SH-SY5Y (cell line): ENCODE measurements at regions not wholly inside any gene's neighbourhood (a gene's known extent, or its start where the extent isn't known, plus 50 kb on each side); places are given as distances from the start of the nearest gene placed in this dataset.

Experiments
- GATA2 ChIP-seq: IDR thresholded peaks from 2 replicates; pipeline ENCODE4 v1.6.1; 2011; ENCODE audit warnings: mild to moderate bottlenecking, low read depth, low read length
- GATA3 ChIP-seq: IDR thresholded peaks from 2 replicates; pipeline ENCODE4 v1.6.1; 2011; ENCODE audit warnings: low read depth, mild to moderate bottlenecking, low read length, moderate library complexity

- no peak for TF ChIP-seq GATA3
- no peak for TF ChIP-seq GATA2
These were observed 669.2 kb upstream of the ACO1 start for GRCh38 chr9:31715250-31715649.

GRCh38 chr9:31719262-31719661 lies 665.2 kb upstream of the ACO1 start:
- TF ChIP-seq GATA3 (no peak), GATA2 (no peak)

- no peak for TF ChIP-seq GATA2
- TF ChIP-seq GATA3: no peak
These were observed 654.0 kb upstream of the ACO1 start for GRCh38 chr9:31730398-31730797.

GRCh38 chr9:31733166-31733565 lies 651.3 kb upstream of the ACO1 start:
- TF ChIP-seq GATA2: no peak
- TF ChIP-seq GATA3: no peak

- TF ChIP-seq GATA2 (no peak), GATA3 (no peak)
These were observed 647.8 kb upstream of the ACO1 start for GRCh38 chr9:31736581-31737179.

GRCh38 chr9:31740705-31741104 lies 643.7 kb upstream of the ACO1 start:
- no peak for TF ChIP-seq GATA3
- TF ChIP-seq GATA2: no peak

- TF ChIP-seq GATA3: no peak
- TF ChIP-seq GATA2: no peak
These were observed 639.9 kb upstream of the ACO1 start for GRCh38 chr9:31744589-31744988.

- TF ChIP-seq GATA2: no peak
- TF ChIP-seq GATA3: no peak
These were observed 639.0 kb upstream of the ACO1 start for GRCh38 chr9:31745468-31745867.

GRCh38 chr9:31745886-31746285 lies 638.6 kb upstream of the ACO1 start:
- no peak for TF ChIP-seq GATA2
- TF ChIP-seq GATA3: no peak

- TF ChIP-seq GATA2 (no peak), GATA3 (no peak)
These were observed 630.7 kb upstream of the ACO1 start for GRCh38 chr9:31753756-31754155.

GRCh38 chr9:31759703-31760102 lies 624.7 kb upstream of the ACO1 start:
- no peak for TF ChIP-seq GATA3
- no peak for TF ChIP-seq GATA2

- TF ChIP-seq GATA3 (no peak), GATA2 (no peak)
These were observed 609.9 kb upstream of the ACO1 start for GRCh38 chr9:31774571-31774970.

- TF ChIP-seq GATA3: no peak
- TF ChIP-seq GATA2: no peak
These were observed 608.0 kb upstream of the ACO1 start for GRCh38 chr9:31776471-31776870.

GRCh38 chr9:31783491-31783890 lies 601.0 kb upstream of the ACO1 start:
- no peak for TF ChIP-seq GATA2
- no peak for TF ChIP-seq GATA3

- TF ChIP-seq GATA3 (no peak), GATA2 (no peak)
These were observed 593.7 kb upstream of the ACO1 start for GRCh38 chr9:31790720-31791119.

- TF ChIP-seq GATA2 (no peak), GATA3 (no peak)
These were observed 584.4 kb upstream of the ACO1 start for GRCh38 chr9:31799953-31800609.
